HG02981 (cell line): ENCODE measurements at regions not wholly inside any gene's neighbourhood (a gene's known extent, or its start where the extent isn't known, plus 50 kb on each side); places are given as distances from the start of the nearest gene placed in this dataset.
"Not testable (repeated sequence)": the region's sequence is repeated elsewhere in the genome, so short reads cannot be mapped to it uniquely, and the experiment has no call there.

Experiments
- ATAC-seq: cut with Tn5 transposase; IDR thresholded peaks from one replicate; pipeline ENCODE4 v1.9.1; 2021; ENCODE audit warnings: mild to moderate bottlenecking, moderate library complexity; ENCODE audit not compliant: unreplicated experiment

DNA sequence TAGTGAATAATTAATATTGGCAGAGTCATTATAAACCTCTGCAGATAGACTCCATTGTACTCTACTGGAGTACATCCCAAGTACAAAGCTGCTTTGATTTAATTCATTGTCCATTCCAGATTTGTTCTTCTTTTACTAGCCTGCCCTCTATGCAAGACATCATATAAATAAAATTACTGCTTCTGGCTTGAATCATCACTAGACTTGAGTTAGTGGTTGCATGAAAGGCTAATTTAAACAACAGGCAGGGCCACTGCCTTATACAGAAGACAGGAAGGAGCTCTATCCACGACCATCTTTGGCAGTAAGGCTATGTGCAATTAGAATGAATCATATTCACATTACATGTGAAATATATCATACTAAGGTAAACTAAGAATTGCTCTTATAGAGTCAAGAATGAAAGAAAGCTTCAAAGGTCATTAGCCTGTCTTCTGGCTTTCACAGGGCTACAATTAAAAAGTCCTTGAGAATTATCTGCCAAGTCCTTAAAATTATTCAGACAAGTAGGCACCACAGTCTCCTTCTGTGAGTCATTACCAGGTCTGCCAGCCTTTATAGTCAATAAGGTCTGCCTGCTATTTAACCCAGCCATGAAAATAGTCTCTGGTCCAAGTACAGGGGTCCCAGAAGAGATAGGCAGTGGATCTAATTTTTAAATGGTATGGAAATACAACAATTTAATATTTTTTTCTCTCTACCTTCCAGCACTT, 631.8 kb downstream of the TMTC2 start:
- ATAC-seq = no peak

DNA sequence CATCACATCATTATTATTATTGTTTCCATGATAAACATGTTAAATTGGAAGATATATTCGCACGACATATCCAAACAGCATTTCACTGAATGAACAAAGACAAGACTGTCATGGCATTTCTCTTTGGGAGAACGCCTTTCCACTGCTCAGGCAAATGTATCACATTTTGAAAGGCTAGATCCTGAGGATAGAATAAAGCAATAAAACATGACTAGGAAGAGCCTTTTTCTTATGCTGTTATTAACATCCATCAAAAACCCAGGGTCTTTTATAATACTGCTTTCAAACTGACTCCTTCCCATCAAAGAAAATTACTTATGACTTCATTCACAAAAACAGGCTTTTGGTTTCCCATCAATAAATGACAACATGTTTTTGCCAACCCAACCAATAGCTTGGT, 630.9 kb downstream of the TMTC2 start:
- no peak for ATAC-seq

DNA sequence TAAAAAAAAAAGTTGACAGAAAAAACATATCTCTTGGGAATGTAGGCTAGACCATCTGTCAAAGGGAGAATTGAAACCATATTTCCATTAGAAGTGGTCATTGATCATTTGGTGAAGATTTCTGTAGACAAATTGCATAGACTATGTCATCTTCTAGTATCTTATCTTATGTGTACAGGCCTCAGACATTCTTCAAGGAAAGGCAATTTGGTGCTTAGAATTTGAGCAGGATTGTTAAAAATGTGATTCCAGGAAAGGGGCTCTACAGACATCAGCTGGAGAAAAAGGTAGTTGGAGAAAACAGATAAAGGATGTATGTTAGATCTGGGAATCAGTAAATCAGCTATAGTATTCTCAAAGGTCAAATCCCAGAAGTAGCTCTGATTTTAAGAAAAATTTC, 627.1 kb downstream of the TMTC2 start:
- no peak for ATAC-seq

DNA sequence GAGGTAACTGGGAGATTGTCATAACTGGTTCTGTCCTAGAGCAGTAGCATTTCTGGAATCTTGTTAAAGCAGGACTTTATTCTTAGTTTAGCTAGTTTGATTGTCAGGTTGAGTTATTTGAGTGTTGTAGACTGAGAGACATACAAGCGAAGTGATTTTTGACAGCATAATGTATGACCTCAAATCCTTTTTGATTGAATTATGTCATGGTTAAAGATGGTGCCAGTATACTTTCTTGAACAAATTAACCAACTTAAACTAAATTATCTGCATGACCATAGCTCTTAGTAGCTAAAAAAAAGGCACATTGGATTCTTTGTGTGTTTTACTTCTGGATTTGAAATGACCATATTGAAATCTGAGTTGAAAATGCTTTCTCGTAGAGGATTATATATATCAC, 626.6 kb downstream of the TMTC2 start:
- no peak for ATAC-seq

DNA sequence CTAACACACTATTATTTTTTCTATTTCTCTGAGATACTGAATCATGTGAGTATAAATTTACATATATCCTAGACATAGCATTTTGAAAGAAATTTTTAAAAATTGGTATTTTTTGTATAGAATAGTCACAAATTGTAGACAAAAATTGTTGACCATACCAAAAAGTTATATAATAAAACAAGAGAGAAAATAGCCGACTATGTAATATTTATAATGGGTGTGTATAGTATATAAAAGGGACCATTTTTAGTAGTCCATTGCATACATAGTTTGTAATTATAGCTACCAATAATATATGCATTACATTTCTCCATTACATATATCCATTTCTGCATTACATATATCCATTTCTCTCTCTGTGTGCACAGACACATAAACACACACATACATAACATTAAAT, 590.2 kb downstream of the TMTC2 start:
- no peak for ATAC-seq

DNA sequence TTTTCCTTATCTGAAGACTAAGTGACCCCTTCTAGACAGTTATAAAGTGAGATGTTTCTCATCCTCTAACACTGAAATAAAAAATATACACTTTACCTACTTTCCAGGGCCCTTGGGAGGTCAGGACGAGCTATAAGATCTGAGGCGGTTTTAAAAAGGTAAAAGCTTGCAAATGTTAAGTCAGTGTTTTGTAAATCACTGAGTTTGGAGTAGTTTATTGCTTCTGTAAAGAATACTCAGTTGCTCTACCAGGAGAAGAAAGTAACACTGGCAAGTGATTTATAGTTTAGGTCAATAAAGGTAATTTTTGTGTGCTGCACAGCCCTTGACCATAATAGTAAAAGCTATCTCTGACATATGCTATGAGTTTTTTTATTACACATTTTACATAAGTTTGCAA, 584.5 kb downstream of the TMTC2 start:
- ATAC-seq = no peak

DNA sequence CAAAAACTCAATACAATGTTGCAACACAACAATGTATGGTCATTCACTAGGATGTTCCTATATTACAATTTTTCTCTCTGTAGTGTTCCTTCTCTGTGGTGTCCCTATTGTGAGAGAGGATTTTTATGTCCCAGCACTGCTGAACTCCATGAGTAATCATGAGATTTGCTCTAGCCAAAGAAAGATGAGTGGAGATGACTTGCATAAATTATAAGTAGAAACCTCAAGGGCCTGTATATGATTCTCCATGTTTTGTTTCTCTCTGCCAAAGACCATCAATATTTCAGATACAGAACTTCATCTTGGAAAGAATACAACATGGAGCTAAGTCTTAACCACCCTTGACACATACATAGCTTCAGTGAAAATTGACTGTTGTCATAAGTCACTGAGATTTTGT, 579.1 kb downstream of the TMTC2 start:
- ATAC-seq = no peak

DNA sequence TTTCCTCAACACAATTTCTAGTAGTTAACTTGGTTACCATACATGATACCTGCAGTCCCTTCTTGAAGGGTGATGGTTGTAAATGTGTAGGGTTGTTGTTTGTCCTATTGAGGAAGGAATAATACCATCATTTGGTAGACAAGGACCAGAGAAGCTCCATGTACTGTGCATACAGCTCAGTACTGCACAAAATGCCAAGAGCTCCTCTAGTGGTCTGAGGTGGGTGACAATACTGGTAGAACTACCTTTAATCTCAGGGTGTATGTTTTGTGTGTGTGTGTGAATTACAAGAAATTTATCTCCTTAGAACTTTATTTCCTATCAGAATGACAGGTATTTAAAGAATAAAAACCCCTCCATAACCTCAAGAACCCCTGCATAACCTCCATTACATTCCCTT, 575.3 kb downstream of the TMTC2 start:
- no peak for ATAC-seq

DNA sequence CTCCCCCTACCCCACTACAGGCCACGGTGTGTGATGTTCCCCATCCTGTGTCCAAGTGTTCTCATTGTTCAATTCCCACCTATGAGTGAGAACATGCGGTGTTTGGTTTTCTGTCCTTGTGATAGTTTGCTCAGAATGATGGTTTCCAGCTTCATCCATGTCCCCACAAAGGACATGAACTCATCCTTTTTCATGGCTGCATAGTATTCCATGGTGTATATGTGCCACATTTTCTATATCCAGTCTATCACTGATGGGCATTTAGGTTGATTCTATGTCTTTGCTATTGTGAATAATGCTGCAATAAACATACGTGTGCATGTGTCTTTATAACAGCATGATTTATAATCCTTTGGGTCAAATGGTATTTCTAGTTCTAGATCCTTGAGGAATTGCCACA, 573.4 kb downstream of the TMTC2 start:
- not testable (repeated sequence) for ATAC-seq

DNA sequence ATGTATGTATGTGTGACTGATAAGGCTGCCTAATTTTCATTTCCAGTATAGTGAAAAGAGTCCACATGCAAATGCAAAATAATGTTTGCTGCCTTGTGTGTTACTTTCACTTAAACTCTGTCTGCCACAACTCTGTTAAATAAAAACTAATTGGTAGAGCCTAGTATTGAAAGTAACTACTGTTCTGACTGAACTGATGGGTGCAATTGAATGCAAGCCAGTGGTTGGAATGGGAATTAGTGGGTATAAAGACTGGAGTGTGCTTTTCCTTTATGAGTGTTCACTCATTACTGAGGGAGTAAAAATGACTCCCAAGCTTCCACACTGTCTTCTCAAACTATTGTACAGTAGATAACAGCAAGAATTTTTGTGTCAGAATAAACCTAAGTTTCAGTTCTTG, 571.0 kb downstream of the TMTC2 start:
- ATAC-seq = no peak

DNA sequence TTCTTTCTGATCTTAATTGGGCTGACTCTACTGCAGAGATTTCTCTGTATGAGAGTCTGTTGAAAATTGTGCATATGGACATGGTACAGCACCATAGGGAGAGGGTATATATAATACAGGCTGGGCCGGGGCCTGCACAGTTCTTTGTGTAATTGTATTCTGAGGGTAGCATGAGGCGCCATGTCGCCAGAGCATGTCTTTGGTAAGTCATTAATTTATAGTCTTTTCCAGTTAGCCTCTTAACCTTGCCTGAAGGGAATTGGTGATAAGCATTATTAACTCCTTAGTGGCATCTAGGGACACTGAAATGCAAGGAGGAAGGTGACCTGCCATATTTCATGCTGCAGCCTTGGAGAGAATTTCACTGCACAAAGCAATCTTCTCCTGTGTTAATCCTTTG, 569.9 kb downstream of the TMTC2 start:
- no peak for ATAC-seq

DNA sequence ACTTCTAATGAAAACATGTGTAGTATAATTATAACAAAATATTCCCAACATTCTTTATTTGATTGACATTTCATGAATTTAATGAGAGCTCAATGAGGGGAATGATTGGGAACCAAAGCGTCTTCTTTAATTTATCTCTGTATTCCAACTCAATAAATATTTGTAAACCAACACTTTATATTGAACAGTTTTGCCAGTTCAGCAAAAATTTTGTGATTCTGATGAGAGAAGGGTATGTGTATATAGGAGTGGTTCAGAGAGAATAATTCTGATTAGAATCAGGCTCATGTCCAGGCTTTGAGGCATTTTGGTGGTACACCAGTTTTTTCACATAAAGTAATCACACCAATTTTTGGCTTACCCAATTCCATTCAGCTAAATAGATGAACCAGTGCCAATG, 564.2 kb downstream of the TMTC2 start:
- no peak for ATAC-seq

DNA sequence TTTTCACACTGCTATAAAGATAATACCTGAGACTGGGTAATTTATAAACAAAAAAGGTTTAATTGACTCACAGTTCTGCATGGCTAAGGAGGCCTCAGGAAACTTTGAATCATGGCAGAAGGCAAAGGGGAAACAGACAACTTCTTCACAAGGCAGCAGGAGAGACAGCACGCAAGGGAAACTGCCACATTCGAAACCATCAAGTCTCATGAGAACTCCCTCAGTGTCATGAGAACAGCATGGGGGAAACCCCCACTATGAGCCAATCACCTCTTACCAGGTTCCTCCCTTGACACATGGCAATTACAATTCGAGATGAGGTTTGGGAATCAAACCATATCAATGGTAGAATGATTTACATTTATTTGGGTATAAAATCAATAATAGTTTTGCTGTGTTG, 558.5 kb downstream of the TMTC2 start:
- no peak for ATAC-seq

DNA sequence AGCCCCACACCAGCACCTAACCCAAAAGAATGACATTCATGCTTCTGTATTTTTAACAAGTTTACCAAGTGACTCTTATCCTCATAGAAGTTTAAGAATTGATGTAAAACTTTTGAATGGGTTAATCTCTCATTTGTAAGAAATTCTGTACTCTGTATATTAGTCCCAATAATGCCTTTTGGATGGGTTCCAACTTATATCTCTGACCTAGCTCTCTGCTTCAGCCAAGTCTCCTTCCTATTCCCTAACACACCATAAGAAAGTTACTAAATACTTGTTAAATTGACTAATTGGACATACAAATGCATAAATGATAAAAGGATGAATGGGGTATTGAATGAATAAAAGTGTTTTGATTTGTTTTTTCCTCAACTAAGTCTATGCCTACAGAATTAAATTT, 557.3 kb downstream of the TMTC2 start:
- no peak for ATAC-seq

DNA sequence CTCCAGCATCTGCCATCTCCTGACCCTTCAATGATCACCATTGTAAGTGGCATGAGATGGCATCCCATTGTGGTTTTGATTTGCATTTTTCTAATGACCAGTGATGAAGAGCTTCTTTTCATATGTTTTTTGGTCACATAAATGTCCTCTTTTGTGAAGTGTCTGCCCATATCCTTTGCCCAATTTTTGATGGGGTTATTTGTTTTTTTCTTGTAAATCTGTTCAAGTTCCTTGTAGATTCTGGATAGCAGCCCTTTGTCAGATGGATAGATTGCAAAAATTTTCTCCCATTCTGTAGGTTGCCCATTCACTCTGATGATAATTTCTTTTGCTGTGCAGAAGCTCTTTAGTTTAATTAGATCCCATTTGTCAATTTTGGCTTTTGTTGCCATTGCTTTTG, 547.3 kb downstream of the TMTC2 start:
- ATAC-seq = not testable (repeated sequence)

DNA sequence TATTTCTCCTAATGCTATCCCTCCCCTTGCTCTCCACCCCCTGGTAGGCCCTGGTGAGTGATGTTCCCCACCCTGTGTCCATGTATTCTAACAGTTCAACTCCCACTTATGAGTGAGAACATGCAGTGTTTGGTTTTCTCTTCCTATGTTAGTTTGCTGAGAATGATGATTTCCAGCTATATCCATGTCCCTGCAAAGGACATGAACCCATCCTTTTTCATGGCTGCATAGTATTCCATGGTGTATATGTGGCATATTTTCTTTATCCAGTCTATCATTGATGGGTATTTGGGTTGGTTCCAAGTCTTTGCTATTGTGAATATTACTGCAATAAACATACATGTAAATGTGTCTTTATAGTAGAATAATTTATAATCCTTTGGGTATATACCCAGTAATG, 540.3 kb downstream of the TMTC2 start:
- not testable (repeated sequence) for ATAC-seq

DNA sequence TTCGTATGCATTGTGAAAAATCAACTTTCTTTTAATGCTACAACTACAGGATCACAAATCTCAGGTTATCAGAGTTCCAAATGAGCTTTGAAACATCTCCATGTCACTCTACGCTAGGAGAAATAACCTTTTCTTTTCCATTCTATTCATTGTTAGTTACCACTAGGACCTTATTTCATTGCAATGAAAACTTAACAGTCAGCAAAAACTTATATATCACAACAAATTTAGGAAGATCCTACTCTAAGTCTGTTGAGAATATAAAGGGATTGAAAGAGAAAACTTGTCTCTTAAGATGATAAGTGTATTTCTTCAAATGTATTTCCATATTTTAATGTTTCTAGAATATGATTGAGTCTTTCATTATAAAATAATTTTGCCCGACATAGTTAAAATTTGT, 539.1 kb downstream of the TMTC2 start:
- no peak for ATAC-seq

DNA sequence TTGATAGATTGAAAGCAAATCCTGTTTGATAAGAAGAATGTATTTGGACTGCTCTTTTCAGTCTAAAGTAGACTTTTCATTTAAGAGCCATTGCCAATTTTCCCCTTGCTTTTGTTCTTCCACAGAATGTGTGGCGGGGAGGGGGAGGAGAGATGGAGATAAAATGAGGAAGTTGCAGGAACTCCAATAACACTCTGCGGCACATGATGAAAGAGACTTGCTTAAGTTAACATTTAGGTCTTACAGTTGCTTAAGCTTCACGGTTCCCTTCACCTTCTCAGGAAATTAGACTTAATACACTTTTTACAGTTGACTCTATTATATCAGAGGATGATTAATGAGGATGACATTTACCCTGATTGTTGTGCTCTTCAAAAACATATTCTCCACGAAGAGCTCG, 537.3 kb downstream of the TMTC2 start:
- no peak for ATAC-seq

DNA sequence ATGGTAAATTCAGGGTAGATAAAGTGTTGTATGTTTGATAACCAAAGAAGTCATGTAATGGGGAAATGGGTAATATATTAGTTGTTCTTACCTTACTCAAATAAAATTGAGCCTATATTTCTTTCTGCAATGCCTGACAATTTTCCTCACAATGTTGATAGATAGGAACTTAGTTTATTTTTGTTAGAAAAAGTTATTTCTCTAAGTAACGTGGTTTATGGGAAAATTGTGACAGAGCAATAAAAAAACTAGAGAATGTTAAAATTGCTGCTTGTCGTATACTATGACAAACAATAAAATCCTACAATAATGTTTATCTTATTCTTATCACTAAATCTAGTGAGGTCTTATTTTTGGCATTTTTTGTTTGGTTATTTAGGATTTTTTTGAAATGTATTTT, 534.1 kb downstream of the TMTC2 start:
- ATAC-seq = no peak

DNA sequence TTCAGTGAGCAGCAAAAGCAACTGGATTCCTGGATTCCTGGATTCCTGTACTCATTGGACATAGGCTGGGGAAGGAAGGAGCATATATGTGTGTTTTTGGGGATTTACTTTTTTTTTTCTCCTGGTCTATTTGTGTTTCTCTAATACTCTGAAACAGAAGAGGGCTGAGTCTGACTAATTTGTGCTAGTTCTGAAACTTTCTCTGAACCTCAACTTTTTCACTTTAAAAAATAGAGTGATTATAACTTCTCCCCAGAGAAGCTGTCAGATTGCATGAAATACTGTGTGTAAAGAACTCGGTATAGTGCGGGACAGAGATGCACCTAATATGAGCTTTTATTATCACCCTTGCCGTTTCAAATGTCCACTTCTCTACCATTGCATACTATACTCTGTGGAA, 529.5 kb downstream of the TMTC2 start:
- ATAC-seq = no peak

DNA sequence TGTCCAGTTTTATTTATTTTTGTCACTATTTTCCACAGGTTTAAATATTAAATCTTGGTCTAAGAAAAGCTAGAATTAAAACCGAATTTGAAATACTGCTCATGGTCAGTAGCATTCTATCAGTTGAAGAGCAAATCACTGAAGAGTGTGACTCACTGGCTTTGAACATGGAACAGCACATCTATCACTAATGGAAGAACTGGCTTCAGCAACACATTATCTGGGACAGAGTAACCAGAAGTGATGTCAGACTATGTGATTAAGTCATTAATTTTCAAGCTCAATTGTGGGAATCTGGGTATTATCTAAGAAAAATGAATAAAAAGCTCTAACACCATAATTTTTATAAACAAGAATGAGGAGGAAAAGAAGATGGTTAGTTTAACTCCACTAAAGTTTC, 527.5 kb downstream of the TMTC2 start:
- no peak for ATAC-seq

DNA sequence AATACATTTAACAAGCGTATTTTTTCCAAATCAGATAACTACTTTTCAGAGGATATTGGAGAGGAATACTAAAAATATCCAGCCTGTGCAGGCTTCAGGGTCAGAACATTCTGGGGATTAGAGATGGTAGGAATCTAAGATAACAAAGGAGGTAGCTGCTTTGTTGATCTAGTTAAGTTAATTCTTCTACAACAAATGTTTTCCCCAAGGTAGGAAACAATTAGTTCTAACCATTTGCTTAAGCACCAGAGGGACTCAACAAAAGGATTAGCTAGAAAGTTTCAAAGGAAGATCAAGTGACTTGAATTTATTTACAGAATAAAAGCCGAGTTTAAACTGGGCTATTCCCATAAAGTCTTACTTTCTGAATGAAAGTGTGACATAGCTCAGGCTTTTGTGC, 524.2 kb downstream of the TMTC2 start:
- no peak for ATAC-seq

DNA sequence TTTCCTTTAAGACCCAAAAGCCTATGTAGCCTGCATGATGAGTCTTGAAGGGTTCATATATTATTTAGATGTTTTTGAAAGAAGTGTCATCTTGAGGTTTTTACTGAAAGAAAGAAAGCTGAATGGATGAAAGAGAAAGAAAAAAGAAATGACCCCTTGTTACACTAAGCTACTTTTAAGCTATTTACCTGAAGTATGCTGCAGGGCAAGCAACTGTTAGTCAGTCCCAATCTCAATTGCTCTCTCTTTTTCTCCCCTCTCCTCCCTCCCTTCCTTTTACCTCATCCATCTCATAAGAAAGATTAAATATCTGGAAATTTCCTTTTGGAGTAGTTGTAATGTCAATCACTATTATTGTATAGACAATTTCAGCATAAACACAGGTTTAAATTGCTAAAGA, 512.4 kb downstream of the TMTC2 start:
- ATAC-seq = no peak
